ENCODE measurements at regions not wholly inside any gene's neighbourhood (a gene's known extent, or its start where the extent isn't known, plus 50 kb on each side); places are given as distances from the start of the nearest gene placed in this dataset.

DNA sequence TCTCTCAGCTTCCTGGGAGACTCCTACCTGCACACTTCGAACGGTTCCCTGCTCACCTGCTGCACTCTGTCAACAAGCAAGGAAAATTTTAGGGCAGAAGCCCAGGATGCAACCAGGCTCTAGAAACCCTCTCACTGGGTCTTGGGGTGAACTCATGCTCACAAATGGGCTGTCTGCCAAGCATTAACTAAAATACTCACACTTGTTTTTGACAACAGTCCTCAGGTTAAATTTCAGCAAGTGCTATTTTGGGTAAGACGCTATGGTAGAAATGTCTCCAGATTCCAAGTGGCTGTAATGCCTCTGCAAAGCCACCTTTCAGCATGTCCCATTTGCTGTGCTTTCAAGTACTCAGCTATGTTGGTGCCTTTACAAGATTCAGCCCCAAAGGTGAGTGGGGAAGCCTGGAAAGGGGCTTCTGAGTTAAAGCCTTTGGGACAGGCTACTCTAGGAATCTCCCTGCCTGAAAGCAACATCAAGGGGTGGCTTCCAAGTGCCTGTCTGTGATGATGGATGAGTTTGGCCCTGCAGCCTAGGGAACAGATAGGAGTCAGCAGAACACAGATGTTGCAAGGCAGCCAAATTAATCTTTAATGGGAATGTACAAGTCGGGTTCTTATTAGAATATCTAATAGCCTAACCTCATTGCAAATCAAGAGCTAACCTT lies 211.9 kb upstream of the SPAG17 start:
- TF ChIP-seq, protein P1, sequence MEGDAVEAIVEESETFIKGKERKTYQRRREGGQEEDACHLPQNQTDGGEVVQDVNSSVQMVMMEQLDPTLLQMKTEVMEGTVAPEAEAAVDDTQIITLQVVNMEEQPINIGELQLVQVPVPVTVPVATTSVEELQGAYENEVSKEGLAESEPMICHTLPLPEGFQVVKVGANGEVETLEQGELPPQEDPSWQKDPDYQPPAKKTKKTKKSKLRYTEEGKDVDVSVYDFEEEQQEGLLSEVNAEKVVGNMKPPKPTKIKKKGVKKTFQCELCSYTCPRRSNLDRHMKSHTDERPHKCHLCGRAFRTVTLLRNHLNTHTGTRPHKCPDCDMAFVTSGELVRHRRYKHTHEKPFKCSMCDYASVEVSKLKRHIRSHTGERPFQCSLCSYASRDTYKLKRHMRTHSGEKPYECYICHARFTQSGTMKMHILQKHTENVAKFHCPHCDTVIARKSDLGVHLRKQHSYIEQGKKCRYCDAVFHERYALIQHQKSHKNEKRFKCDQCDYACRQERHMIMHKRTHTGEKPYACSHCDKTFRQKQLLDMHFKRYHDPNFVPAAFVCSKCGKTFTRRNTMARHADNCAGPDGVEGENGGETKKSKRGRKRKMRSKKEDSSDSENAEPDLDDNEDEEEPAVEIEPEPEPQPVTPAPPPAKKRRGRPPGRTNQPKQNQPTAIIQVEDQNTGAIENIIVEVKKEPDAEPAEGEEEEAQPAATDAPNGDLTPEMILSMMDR (conservative IDR thresholded peaks at IDR 0.05; ENCODE audit: low read length), result no peak
- no peak for TF ChIP-seq EZH2phosphoT487 (IDR thresholded peaks at IDR 0.05; ENCODE audit: borderline replicate concordance, low read depth, low read length)

All from OCI-LY7 (cell line).